ENCODE measurements at regions not wholly inside any gene's neighbourhood (a gene's known extent, or its start where the extent isn't known, plus 50 kb on each side); places are given as distances from the start of the nearest gene placed in this dataset.

- no peak overlapping the region for H3K4me3 ChIP-seq (ENCODE audit: low read depth, low read length)
- H3K36me3 ChIP-seq, result no peaks in the 10 kb centered on the region
- no peak for TF ChIP-seq CTCF (IDR thresholded peaks at IDR 0.05; ENCODE audit: low read depth, low read length)
- no peak for DNase-seq
- no peaks in the 10 kb centered on the region for H3K4me1 ChIP-seq
- no peaks in the 10 kb centered on the region for H3K27me3 ChIP-seq
- H3K9me3 ChIP-seq, result no peaks in the 10 kb centered on the region
These were observed 55.2 kb upstream of the UQCRFS1 start for GRCh38 chr19:29268103-29268502.

GRCh38 chr19:29268721-29269393 lies 55.9 kb upstream of the UQCRFS1 start:
- Histone ChIP-seq H3K9me3 (no peaks in the 10 kb centered on the region), H3K27me3 (no peaks in the 10 kb centered on the region), H3K4me3 (ENCODE audit: low read depth, low read length) (no peak overlapping the region), H3K4me1 (no peaks in the 10 kb centered on the region), H3K36me3 (no peaks in the 10 kb centered on the region)
- no peak for TF ChIP-seq CTCF (IDR thresholded peaks at IDR 0.05; ENCODE audit: low read depth, low read length)
- DNase-seq, result no peak

- no peaks in the 10 kb centered on the region for H3K9me3 ChIP-seq
- H3K4me3 ChIP-seq (ENCODE audit: low read depth, low read length), result no peak overlapping the region
- no peaks in the 10 kb centered on the region for H3K4me1 ChIP-seq
- H3K36me3 ChIP-seq, result no peaks in the 10 kb centered on the region
- DNase-seq, result no peak
- no peak for TF ChIP-seq CTCF (IDR thresholded peaks at IDR 0.05; ENCODE audit: low read depth, low read length)
- no peaks in the 10 kb centered on the region for H3K27me3 ChIP-seq
These were observed 56.7 kb upstream of the UQCRFS1 start for GRCh38 chr19:29269641-29270040.

- Histone ChIP-seq H3K9me3 (no peaks in the 10 kb centered on the region), H3K4me3 (ENCODE audit: low read depth, low read length) (no peak overlapping the region), H3K36me3 (no peaks in the 10 kb centered on the region), H3K4me1 (no peaks in the 10 kb centered on the region), H3K27me3 (no peaks in the 10 kb centered on the region)
- no peak for TF ChIP-seq CTCF (IDR thresholded peaks at IDR 0.05; ENCODE audit: low read depth, low read length)
- no peak for DNase-seq
These were observed 58.4 kb upstream of the UQCRFS1 start for GRCh38 chr19:29271341-29271740.

GRCh38 chr19:29271911-29272310 lies 59.0 kb upstream of the UQCRFS1 start:
- H3K27me3 ChIP-seq, result no peaks in the 10 kb centered on the region
- H3K4me1 ChIP-seq, result no peaks in the 10 kb centered on the region
- DNase-seq, result no peak
- no peak overlapping the region for H3K4me3 ChIP-seq (ENCODE audit: low read depth, low read length)
- no peaks in the 10 kb centered on the region for H3K9me3 ChIP-seq
- TF ChIP-seq CTCF (IDR thresholded peaks at IDR 0.05; ENCODE audit: low read depth, low read length), result no peak
- no peaks in the 10 kb centered on the region for H3K36me3 ChIP-seq

- no peak for DNase-seq
- no peak for TF ChIP-seq CTCF (IDR thresholded peaks at IDR 0.05; ENCODE audit: low read depth, low read length)
- no peaks in the 10 kb centered on the region for H3K36me3 ChIP-seq
- no peaks in the 10 kb centered on the region for H3K4me1 ChIP-seq
- no peaks in the 10 kb centered on the region for H3K9me3 ChIP-seq
- H3K4me3 ChIP-seq (ENCODE audit: low read depth, low read length), result no peak overlapping the region
- H3K27me3 ChIP-seq, result no peaks in the 10 kb centered on the region
These were observed 60.2 kb upstream of the UQCRFS1 start for GRCh38 chr19:29273000-29273640.
